NCI-H510A treated with DMSO at 0.1 percent for 48 hours (cell line): ENCODE measurements at regions not wholly inside any gene's neighbourhood (a gene's known extent, or its start where the extent isn't known, plus 50 kb on each side); places are given as distances from the start of the nearest gene placed in this dataset.

ENCODE experiments used
- DNase-seq: peaks from one replicate; lab custom pipeline; 2025; lab: John Stamatoyannopoulos, UW

GRCh38 chr5:121737120-121737519 lies 114.6 kb upstream of the FTMT start:
- no peak for DNase-seq

- DNase-seq, result no peak
Observed at GRCh38 chr5:121741156-121741555, 110.5 kb upstream of the FTMT start.

GRCh38 chr5:121744577-121744976 lies 107.1 kb upstream of the FTMT start:
- DNase-seq, result no peak

GRCh38 chr5:121745407-121745806 lies 106.3 kb upstream of the FTMT start:
- DNase-seq, result no peak

GRCh38 chr5:121746763-121747162 lies 104.9 kb upstream of the FTMT start:
- no peak for DNase-seq

GRCh38 chr5:121748686-121749085 lies 103.0 kb upstream of the FTMT start:
- DNase-seq, result no peak

GRCh38 chr5:121752149-121752548 lies 99.5 kb upstream of the FTMT start:
- DNase-seq, result no peak

- DNase-seq, result no peak
Observed at GRCh38 chr5:121755266-121755665, 96.4 kb upstream of the FTMT start.

- DNase-seq, result no peak
Observed at GRCh38 chr5:121757753-121758152, 93.9 kb upstream of the FTMT start.

GRCh38 chr5:121758615-121759014 lies 93.1 kb upstream of the FTMT start:
- no peak for DNase-seq

- no peak for DNase-seq
Observed at GRCh38 chr5:121762426-121762825, 89.3 kb upstream of the FTMT start.

GRCh38 chr5:121763665-121764064 lies 88.0 kb upstream of the FTMT start:
- DNase-seq, result no peak

- DNase-seq, result no peak
Observed at GRCh38 chr5:121780406-121780805, 71.3 kb upstream of the FTMT start.

GRCh38 chr5:121783700-121784099 lies 68.0 kb upstream of the FTMT start:
- no peak for DNase-seq

- DNase-seq, result no peak
Observed at GRCh38 chr5:121793791-121794190, 57.9 kb upstream of the FTMT start.

GRCh38 chr5:121795511-121795910 lies 56.2 kb upstream of the FTMT start:
- no peak for DNase-seq

- DNase-seq, result no peak
Observed at GRCh38 chr5:121797681-121798518, 53.8 kb upstream of the FTMT start.
